HG03469 (cell line): ENCODE measurements at regions not wholly inside any gene's neighbourhood (a gene's known extent, or its start where the extent isn't known, plus 50 kb on each side); places are given as distances from the start of the nearest gene placed in this dataset.
"Not testable (repeated sequence)": the region's sequence is repeated elsewhere in the genome, so short reads cannot be mapped to it uniquely, and the experiment has no call there.

ENCODE experiments used
- ATAC-seq: cut with Tn5 transposase; IDR thresholded peaks from one replicate; pipeline ENCODE4 v1.9.1; 2021; ENCODE audit warnings: mild to moderate bottlenecking, moderate library complexity, moderate number of reproducible peaks; ENCODE audit not compliant: unreplicated experiment

- ATAC-seq: no peak
Observed at GRCh38 chr10:81386817-81387216, 488.2 kb upstream of the NRG3 start.

- no peak for ATAC-seq
Observed at GRCh38 chr10:81403451-81403850, 471.5 kb upstream of the NRG3 start.

GRCh38 chr10:81405399-81405798, 469.6 kb upstream of the NRG3 start:
- no peak for ATAC-seq

DNA sequence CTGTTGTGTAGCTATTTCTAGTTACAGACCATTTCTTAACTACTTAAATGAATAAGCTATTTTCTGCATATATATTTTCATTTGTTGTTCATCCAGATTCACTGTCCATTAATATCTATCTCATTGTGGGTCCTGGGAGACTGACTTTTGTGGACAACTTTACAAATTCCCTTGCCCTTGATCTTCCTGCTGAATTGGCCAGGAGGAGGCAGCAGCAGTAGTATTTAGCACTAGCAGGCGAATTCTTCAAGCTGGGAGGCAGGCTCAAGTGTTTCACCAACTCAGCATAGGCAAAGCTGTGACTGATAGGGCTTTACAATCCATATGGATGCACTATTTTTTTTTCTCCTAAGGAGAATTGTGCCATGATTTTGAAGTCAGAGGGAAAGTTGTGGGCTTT, 461.0 kb upstream of the NRG3 start:
- no peak for ATAC-seq

- no peak for ATAC-seq
Observed at GRCh38 chr10:81426722-81427121, 448.3 kb upstream of the NRG3 start.

DNA sequence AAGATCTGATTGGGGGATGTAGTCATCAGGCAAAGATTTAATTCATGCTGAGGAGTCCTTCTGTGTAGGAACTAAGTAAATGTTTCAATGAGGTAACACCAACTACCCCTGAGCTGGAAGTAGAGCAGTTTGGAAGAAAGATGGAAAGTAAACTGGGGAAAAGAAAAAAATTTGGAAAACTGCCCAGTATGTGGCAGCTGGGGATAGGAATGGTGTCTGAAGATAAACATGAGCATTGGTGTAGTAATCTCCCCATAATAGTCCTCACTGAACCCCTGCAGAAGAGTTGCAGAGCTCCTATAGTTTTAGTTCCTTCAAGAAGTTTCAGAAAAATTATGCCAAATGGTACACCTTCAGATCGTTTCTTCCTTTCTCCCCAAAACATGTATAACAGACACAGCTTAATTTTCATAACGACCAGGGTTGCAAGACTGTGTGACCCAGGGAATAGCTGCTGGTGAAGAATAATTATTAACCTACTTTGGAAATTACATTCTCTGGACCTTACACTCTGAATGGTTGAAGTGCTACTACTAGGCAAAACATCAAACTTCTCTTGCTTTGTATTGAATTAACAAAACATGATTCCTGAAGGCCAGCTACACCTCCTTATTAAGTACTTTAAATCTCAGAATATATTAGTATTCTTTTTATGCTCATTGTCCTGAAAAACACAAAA, 446.4 kb upstream of the NRG3 start:
- no peak for ATAC-seq

DNA sequence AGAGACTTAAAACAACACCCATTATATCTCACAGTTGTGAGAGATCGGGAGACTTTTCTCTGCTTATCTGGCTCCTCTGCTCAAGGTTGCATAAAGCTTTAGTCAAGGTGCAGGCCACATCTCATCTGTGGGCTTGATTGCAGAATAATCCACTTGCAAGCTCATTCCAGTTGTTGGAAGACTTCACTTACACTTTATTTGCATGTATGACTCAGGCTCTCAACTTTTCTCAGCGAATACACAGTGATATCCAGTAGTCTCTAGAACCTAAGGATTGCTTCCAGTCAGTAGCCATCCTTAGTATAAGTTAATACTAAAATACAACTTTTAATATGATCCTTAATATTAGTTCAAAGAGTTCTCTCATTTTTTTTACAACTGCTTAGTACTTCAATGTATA, 435.5 kb upstream of the NRG3 start:
- no peak for ATAC-seq

DNA sequence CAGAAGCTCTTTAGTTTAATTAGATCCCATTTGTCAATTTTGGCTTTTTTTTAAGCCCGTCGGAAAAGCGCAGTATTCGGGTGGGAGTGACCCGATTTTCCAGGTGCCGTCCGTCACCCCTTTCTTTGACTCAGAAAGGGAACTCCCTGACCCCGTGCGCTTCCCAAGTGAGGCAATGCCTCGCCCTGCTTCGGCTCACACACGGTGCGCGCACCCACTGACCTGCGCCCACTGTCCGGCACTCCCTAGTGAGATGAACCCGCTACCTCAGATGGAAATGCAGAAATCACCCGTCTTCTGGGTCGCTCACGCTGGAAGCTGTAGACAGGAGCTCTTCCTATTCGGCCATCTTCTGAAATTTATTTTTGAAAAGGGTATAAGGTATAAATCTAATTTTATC, 433.4 kb upstream of the NRG3 start:
- not testable (repeated sequence) for ATAC-seq

DNA sequence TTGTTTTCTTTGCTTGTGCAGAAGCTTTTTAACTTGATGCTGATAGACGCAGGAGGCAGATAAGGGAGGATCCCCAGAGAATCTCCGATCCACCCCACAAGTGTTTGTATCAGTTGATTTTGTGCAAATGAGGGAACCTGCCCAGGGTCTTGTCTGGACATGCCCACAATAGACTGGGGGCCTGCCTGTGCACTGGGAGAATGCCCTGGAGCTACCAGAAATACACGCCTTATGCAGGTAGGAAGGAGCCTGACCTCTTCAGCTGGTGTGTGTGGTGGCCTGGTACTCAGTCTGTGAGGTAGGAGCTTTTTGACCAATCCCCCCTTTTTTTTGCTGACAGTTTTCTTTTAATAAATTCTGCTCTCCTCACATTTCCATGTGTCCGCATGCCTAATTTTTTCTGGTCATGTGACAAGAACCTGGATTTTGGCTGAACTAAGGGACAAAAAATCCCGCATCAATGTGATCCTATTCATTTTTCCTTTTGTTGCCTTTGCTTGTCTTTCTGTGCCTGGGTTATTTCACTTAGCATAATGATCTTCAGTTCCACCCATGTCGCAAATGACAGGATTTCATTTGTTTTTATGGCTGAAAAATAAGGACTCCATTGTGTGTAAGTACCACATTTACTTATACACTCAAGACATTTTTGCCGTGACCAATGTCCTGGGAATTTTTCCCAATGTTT, 430.6 kb upstream of the NRG3 start:
- no peak for ATAC-seq

- ATAC-seq: no peak
Observed at GRCh38 chr10:81450651-81451050, 424.3 kb upstream of the NRG3 start.

DNA sequence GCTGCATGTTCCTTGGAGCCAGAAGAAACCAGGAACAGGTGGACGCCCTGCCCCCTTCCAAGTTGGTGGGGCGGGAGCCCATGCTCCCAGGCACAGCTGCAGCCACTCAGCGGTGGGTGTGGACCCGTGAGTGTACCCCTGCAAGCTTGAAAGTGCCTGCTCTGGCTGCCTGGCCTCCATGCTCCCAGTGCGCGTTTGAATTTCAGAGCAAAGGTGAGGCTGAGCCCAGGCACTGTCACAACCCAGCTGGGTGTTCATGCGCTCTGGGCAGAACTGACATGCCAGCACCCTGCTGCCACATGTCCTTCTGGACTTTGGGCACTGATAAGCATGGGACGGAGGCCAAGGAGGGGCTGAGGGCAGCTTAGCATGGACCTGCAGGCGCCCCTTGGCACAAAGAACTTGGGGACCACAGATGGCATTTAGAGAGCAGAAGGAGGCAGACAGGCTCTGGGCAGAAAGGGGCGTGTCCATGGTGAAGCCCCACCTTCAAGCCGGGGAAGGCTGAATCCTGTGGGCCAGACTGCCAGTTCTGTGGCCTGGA, 402.0 kb upstream of the NRG3 start:
- ATAC-seq: no peak

DNA sequence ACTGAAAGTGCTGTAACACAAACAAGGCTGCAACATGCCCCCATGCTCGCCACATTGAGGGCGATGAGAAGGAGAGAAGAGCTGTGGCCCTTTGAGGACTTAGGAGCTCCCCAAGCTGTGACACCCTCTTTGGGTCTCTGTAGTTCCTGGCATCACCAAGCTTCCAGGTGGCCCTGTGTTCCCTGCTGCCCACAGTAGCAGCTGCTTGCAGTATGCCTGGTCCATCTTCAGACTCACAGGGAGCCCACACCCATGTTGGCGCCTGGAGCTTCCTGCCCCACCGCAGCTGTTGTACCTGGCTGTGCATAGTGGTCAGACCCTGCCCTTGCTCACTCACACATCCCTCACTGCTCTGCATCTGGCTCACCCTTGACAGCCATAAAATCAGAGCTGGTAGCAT, 401.2 kb upstream of the NRG3 start:
- no peak for ATAC-seq

DNA sequence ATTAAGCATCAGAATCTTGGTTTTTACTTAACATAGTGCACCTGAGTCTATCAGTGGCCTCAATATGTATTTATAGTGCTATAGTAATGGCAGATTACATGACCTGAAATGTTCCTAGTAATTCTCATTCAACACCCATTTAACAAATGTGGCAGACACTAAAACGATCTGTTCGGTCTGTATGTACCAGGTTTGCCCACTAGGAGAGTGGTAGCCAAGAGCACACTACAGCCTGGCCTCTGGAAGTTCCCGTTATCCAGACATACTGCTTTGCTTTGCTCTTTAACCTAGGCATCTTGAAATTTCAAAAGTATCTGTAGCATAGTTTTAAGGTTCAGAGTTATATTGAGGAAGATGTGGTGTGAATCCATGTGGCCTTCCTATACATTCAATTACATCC, 395.7 kb upstream of the NRG3 start:
- no peak for ATAC-seq

DNA sequence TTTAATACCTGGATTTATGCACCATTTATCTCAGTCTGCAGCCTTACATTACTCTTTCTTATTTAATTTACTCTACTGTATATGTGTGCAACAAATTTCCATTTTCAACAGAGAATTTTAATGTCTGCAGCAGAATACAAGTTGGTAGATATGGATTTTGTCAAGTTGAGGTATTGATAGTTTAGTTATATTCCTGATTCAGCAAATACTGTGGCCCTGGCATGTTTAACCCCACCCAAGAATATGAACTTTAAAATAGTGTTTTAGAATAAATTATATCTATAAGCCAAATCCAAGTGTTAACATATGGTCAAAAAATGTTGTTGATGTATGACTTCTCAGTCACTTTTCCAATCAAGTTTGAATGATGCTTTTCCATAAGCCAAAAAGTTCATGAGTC, 378.4 kb upstream of the NRG3 start:
- no peak for ATAC-seq

- no peak for ATAC-seq
Observed at GRCh38 chr10:81498011-81498551, 376.9 kb upstream of the NRG3 start.

DNA sequence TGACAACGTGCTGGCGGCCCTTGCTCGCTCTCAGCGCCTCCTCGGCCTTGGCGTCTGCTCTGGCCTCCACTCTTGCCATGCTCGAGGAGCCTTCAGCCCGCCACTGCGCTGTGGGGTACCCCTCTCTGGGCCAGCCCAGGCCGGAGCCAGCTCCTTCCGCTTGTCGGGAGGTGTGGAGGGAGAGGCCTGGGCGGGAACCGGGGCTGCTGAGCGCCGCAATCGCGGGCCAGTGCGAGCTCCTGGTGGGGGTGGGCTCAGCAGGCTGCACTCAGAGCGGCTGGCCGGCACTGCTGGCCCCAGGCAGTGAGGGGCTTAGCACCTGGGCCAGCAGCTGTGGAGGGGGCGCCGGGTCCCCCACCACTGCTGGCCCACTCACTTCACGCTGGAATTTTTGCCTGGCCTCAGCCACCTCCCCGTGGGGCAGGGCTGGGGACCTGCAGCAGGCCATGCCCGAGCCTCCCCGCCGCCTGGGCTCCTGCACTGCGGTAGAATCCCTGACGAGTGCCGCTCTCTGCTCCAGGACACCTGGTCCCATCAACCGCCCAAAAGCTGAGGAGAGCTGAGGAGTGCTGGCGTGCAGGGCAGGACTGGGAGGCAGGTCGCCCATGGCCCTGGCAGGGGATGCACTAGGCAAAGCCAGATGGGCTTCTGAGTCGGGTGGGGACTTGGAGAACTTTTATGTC, 372.2 kb upstream of the NRG3 start:
- no peak for ATAC-seq

GRCh38 chr10:81505777-81506176, 369.2 kb upstream of the NRG3 start:
- ATAC-seq: not testable (repeated sequence)

- ATAC-seq: no peak
Observed at GRCh38 chr10:81514811-81515210, 360.2 kb upstream of the NRG3 start.

DNA sequence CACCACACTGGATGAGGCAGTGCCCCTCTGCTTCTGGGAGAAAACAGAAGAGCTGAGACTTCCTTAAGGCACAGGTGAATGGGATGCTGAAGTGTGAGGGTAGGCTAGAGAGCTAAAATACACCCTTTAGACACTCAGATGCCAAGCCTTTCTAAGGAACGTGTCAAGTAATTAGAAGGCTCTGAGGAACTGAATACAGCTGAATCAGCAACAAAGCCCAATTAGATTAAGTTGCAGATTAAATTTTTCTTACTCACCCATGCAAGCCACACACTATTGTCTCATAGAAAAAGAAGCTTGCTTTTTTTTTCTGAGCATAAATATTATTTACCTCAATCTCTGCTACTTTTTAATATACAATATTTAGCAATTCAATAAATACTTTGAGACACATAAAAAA, 354.3 kb upstream of the NRG3 start:
- ATAC-seq: no peak

- no peak for ATAC-seq
Observed at GRCh38 chr10:81524467-81524866, 350.5 kb upstream of the NRG3 start.

DNA sequence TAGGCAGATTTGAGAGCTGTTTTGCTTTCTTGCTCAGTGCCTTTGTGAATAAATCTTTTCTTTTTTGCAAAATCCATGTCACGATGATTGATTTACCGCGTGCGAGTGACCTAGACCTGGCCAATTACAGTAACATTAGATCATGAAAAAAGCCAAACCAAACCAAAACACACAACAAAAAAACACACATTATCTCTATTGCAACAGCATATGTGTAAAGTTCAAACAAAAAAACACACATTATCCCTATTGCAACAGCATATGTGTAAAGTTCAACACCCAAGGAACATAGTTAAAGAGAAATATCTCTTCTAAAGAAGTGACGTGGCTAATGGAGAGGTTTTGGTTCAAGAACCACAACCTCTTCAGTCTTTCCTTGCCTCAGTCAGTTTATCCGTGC, 342.6 kb upstream of the NRG3 start:
- ATAC-seq: no peak

- no peak for ATAC-seq
Observed at GRCh38 chr10:81534991-81535390, 340.0 kb upstream of the NRG3 start.
